ENCODE measurements at regions not wholly inside any gene's neighbourhood (a gene's known extent, or its start where the extent isn't known, plus 50 kb on each side); places are given as distances from the start of the nearest gene placed in this dataset.

GRCh38 chr1:70855203-70855602 lies 192.4 kb downstream of the PTGER3 start:
- Histone ChIP-seq H2AK5ac (ENCODE audit: insufficient read length, low read length) (no peak overlapping the region), H3K9me3 (ENCODE audit: control insufficient read depth, low read depth, low read length) (no peaks in the 10 kb centered on the region), H3T11ph (ENCODE audit: low read length) (no peak overlapping the region), H3K56ac (ENCODE audit: insufficient read length, low read depth, low read length) (no peak overlapping the region), H2AFZ (ENCODE audit: low read length) (no peak overlapping the region), H3K18ac (ENCODE audit: insufficient read length, low read depth, low read length) (no peak overlapping the region), H3K27me3 (ENCODE audit: insufficient read depth, low read length) (no peaks in the 10 kb centered on the region), H2BK5ac (ENCODE audit: insufficient read length, low read length) (no peak overlapping the region), H4K8ac (replicated peaks; ENCODE audit: insufficient read length, low read depth, low read length) (no peak overlapping the region), H3K79me1 (ENCODE audit: insufficient read depth, low read depth, low read length, poor library complexity, severe bottlenecking) (no peaks in the 10 kb centered on the region), H3K27ac (ENCODE audit: insufficient read length, low read depth, low read length) (no peak overlapping the region), H3K14ac (ENCODE audit: insufficient read depth, low read length) (no peak overlapping the region), H3K4me2 (ENCODE audit: insufficient read depth, insufficient read length, low read length) (no peak overlapping the region), H4K91ac (ENCODE audit: insufficient read length, low read depth, low read length) (no peak overlapping the region), H3K4me1 (ENCODE audit: insufficient read depth, low read length) (no peaks in the 10 kb centered on the region; the same call in 1 of the 2 replicates), H3K23me2 (ENCODE audit: insufficient read length, low read depth, low read length, poor library complexity, severe bottlenecking) (no peaks in the 10 kb centered on the region), H2BK20ac (ENCODE audit: low read depth, low read length, poor library complexity, severe bottlenecking) (no peak overlapping the region), H3K79me2 (ENCODE audit: insufficient read depth, low read length) (no peaks in the 10 kb centered on the region), H3K9ac (ENCODE audit: extremely low read depth, insufficient read length, low read length) (no peak overlapping the region), H3K4ac (ENCODE audit: low read depth, low read length) (no peak overlapping the region), H2BK15ac (ENCODE audit: low read depth, low read length) (no peak overlapping the region), H4K20me1 (ENCODE audit: control insufficient read depth, insufficient read depth, insufficient read length) (no peaks in the 10 kb centered on the region), H3K23ac (ENCODE audit: insufficient read length, low read depth, low read length) (no peak overlapping the region), H4K5ac (ENCODE audit: insufficient read length, low read depth, low read length) (no peak overlapping the region), H2BK120ac (ENCODE audit: low read depth, low read length, poor library complexity, severe bottlenecking) (no peak overlapping the region), H2BK12ac (ENCODE audit: insufficient read length, low read depth, low read length) (no peak overlapping the region)
- no CpG with 5 or more reads among the region's 5 CpGs for WGBS (ENCODE audit: extremely low coverage, insufficient read length, low lambda C conversion rate)
- Mint-ChIP-seq H3K27me3 (ENCODE audit: low read depth) (no peaks in the 10 kb centered on the region), H3K36me3 (ENCODE audit: insufficient read depth in 1 of 3, low read depth in 3 of 3) (no peaks in the 10 kb centered on the region; a peak in 1 of 7 replicates), H3K27ac (no peak overlapping the region), H3K4me1 (peaks cover 0 to 4% of the 10 kb centered on the region in 2 experiments; a peak in 1 of 4 replicates), H3K4me3 (no peak overlapping the region), H3K9me3 (no peaks in the 10 kb centered on the region)
- DNase-seq, result no peak
- TF ChIP-seq CTCF (conservative IDR thresholded peaks at IDR 0.05), result no peak

Data from H9 (cell line).